CD4-positive, alpha-beta T cell (primary cell): ENCODE measurements at regions not wholly inside any gene's neighbourhood (a gene's known extent, or its start where the extent isn't known, plus 50 kb on each side); places are given as distances from the start of the nearest gene placed in this dataset.

ENCODE experiments used
- ATAC-seq: fragments of 200-7000 bp; cut with Tn5 transposase; one replicate; pipeline ENCODE4 v1.10.0; 2022; ENCODE audit warnings: mild to moderate bottlenecking; ENCODE audit not compliant: poor library complexity
- CTCF ChIA-PET: fragments of 350-600 bp; sonication (Branson Sonifier 250); formaldehyde crosslinking; loops from one replicate; lab custom pipeline; 2021; ENCODE audit warnings: antibody characterized with exemption, inconsistent platforms; lab: Charles Lee
- POLR2A ChIA-PET: fragments of 350-600 bp; sonication (Branson Sonifier 250); formaldehyde crosslinking; loops from one replicate; lab custom pipeline; 2021; ENCODE audit warnings: antibody characterized with exemption, inconsistent platforms; lab: Charles Lee
- DNase-seq, 14 experiments: peaks; one replicate each; pipeline ENCODE4 v3.0.0-alpha.2; 2013 to 2020; ENCODE audit warnings: mixed read lengths in 2 of 14
- H3K27ac ChIP-seq, 2 donors: one replicate each; pipeline versions ENCODE4 v1.5.1 to v1.7.0; 2013; ENCODE audit warnings: low read length in 2 of 2, low read depth in 1 of 2, mild to moderate bottlenecking in 1 of 2
- H3K27me3 ChIP-seq, 2 experiments: 1 replicate in 1 of 2; 2 replicates in 1 of 2; pipeline versions ENCODE4 v1.6.1 to v1.7.0; 2013; ENCODE audit warnings: low read length in 2 of 2, control low read depth in 1 of 2, mild to moderate bottlenecking in 1 of 2, moderate library complexity in 1 of 2; ENCODE audit not compliant: insufficient read depth in 2 of 2, control insufficient read depth in 1 of 2
- H3K36me3 ChIP-seq: one replicate; pipeline ENCODE4 v1.6.1; 2013; ENCODE audit warnings: low read length, control low read depth; ENCODE audit not compliant: insufficient read depth
- H3K4me1 ChIP-seq: one replicate; pipeline ENCODE4 v1.6.1; 2013; ENCODE audit warnings: low read length, control low read depth; ENCODE audit not compliant: insufficient read depth
- H3K4me3 ChIP-seq: one replicate; pipeline ENCODE4 v1.5.1; 2013; ENCODE audit warnings: mild to moderate bottlenecking, low read length, moderate library complexity
- H3K9me3 ChIP-seq, 2 experiments: 1 replicate in 1 of 2; 2 replicates in 1 of 2; pipeline versions ENCODE4 v1.6.1 to v1.7.0; 2013; ENCODE audit warnings: low read length in 2 of 2, mild to moderate bottlenecking in 2 of 2, control low read depth in 1 of 2, moderate library complexity in 1 of 2; ENCODE audit not compliant: control insufficient read depth in 1 of 2, insufficient read depth in 1 of 2
- H3K27ac Mint-ChIP-seq: one replicate; pipeline ENCODE4 v1.8.0; 2020; ENCODE audit warnings: mixed read lengths
- H3K27me3 Mint-ChIP-seq: one replicate; pipeline ENCODE4 v1.8.0; 2021; ENCODE audit warnings: mixed read lengths
- H3K36me3 Mint-ChIP-seq: one replicate; pipeline ENCODE4 v1.8.0; 2021; ENCODE audit warnings: low read depth, mixed read lengths
- H3K4me1 Mint-ChIP-seq: one replicate; pipeline ENCODE4 v1.8.0; 2021; ENCODE audit warnings: low read depth, mixed read lengths
- H3K4me3 Mint-ChIP-seq: one replicate; pipeline ENCODE4 v1.8.0; 2020; ENCODE audit warnings: mild to moderate bottlenecking, mixed read lengths
- H3K9me3 Mint-ChIP-seq: one replicate; pipeline ENCODE4 v1.8.0; 2020; ENCODE audit warnings: mixed read lengths
- CTCF ChIP-seq: fragments of 200-600 bp; IDR thresholded peaks from one replicate; pipeline ENCODE4 v1.8.0; 2022; ENCODE audit warnings: antibody characterized with exemption, mild to moderate bottlenecking
- intact Hi-C, 2 experiments: fragments of 100-400 bp; cut with DNase I in 1 of 2; cut with micrococcal nuclease in 1 of 2; formaldehyde crosslinking; loops; one replicate each; pipeline versions ENCODE4 v1.15.1 to v1.9.0; 2023 to 2025; cut with DNase I, micrococcal nuclease

- no peak for DNase-seq
- intact Hi-C loops: loop anchor here (5.0 to 10.0 kb wide), 2 partner anchors 1541 to 1543 kb away; no protein-coding TSS in a partner anchor
- peaks cover 23% of the 10 kb centered on the region in 2 experiments for H3K27me3 ChIP-seq
These were observed 266.3 kb downstream of the AACS start for GRCh38 chr12:125331342-125332052.

GRCh38 chr12:125332900-125333299 lies 267.7 kb downstream of the AACS start:
- Histone ChIP-seq H3K27ac (no peak overlapping the region), H3K4me3 (no peak overlapping the region), H3K27me3 (peaks cover 22 to 23% of the 10 kb centered on the region in 2 experiments), H3K9me3 (peaks cover 0 to 6% of the 10 kb centered on the region in 2 experiments), H3K36me3 (no peaks in the 10 kb centered on the region), H3K4me1 (peaks cover 6% of the 10 kb centered on the region)
- H3K27ac Mint-ChIP-seq: no peak overlapping the region
- no peaks in the 10 kb centered on the region for H3K36me3 Mint-ChIP-seq
- POLR2A ChIA-PET: no interaction called here
- no peaks in the 10 kb centered on the region for H3K4me1 Mint-ChIP-seq
- no peaks in the 10 kb centered on the region for H3K9me3 Mint-ChIP-seq
- DNase-seq (no peak), ATAC-seq (no peak)
- TF ChIP-seq CTCF: no peak
- intact Hi-C loops: loop anchor here (5.0 to 10.0 kb wide), 2 partner anchors 1539 to 1542 kb away; no protein-coding TSS in a partner anchor
- no peak overlapping the region for H3K4me3 Mint-ChIP-seq
- CTCF ChIA-PET: no interaction called here
- peaks cover 59% of the 10 kb centered on the region for H3K27me3 Mint-ChIP-seq

More at GRCh38 chr12:125331342-125332052, 266.3 kb downstream of the AACS start:
- Mint-ChIP-seq H3K27me3 (peaks cover 68% of the 10 kb centered on the region), H3K36me3 (no peaks in the 10 kb centered on the region), H3K4me1 (no peaks in the 10 kb centered on the region), H3K27ac (no peak overlapping the region), H3K4me3 (no peak overlapping the region), H3K9me3 (no peaks in the 10 kb centered on the region)
- CTCF ChIA-PET: no interaction called here
- Histone ChIP-seq H3K36me3 (no peaks in the 10 kb centered on the region), H3K27ac (no peak overlapping the region), H3K4me1 (peaks cover 6% of the 10 kb centered on the region), H3K9me3 (peaks cover 0 to 7% of the 10 kb centered on the region in 2 experiments), H3K4me3 (no peak overlapping the region)
- POLR2A ChIA-PET: no interaction called here
- no peak for ATAC-seq
- TF ChIP-seq CTCF: no peak

GRCh38 chr12:125336246-125336645 lies 271.0 kb downstream of the AACS start:
- intact Hi-C loops: loop anchor here in 1 of 2 experiments (10.0 kb wide), 1 partner anchor 1539 kb away; no protein-coding TSS in a partner anchor

More at GRCh38 chr12:125336246-125336645, 271.0 kb downstream of the AACS start:
- ATAC-seq (no peak), DNase-seq (no peak)
- Histone ChIP-seq H3K4me3 (no peak overlapping the region), H3K4me1 (peaks cover 2% of the 10 kb centered on the region), H3K27me3 (peaks cover 10 to 12% of the 10 kb centered on the region in 2 experiments), H3K27ac (no peak overlapping the region), H3K36me3 (no peaks in the 10 kb centered on the region), H3K9me3 (no peaks in the 10 kb centered on the region)
- H3K4me3 Mint-ChIP-seq: no peak overlapping the region
- no peak for TF ChIP-seq CTCF
- H3K9me3 Mint-ChIP-seq: no peaks in the 10 kb centered on the region
- no peaks in the 10 kb centered on the region for H3K4me1 Mint-ChIP-seq
- CTCF ChIA-PET: no interaction called here
- H3K27me3 Mint-ChIP-seq: peaks cover 41% of the 10 kb centered on the region
- H3K27ac Mint-ChIP-seq: no peak overlapping the region
- POLR2A ChIA-PET: no interaction called here
- no peaks in the 10 kb centered on the region for H3K36me3 Mint-ChIP-seq
